Gastrocnemius medialis (tissue), 4 donors: ENCODE measurements at regions not wholly inside any gene's neighbourhood (a gene's known extent, or its start where the extent isn't known, plus 50 kb on each side); places are given as distances from the start of the nearest gene placed in this dataset.
"Not testable (repeated sequence)": the region's sequence is repeated elsewhere in the genome, so short reads cannot be mapped to it uniquely, and the experiment has no call there.

ENCODE experiments used
- ATAC-seq, 2 donors: fragments of 150-250 bp; one replicate each; pipeline ENCODE4 v1.9.1; 2016
- DNase-seq, 2 donors: peaks; one replicate each; pipeline ENCODE4 v3.0.0-alpha.2; 2019
- H3K27ac ChIP-seq, 4 donors: fragments of 200-600 bp; sonication (generic); 1 replicate in 1 of 4; 2 replicates in 3 of 4; pipeline ENCODE4 v1.5.1; 2016 to 2018; ENCODE audit warnings: mild to moderate bottlenecking in 2 of 4, moderate library complexity in 1 of 4
- H3K27me3 ChIP-seq, 3 donors: fragments of 200-600 bp; sonication (generic) in 2 of 3; 1 replicate in 1 of 3; 2 replicates in 2 of 3; pipeline versions ENCODE4 v1.5.1 to v1.6.0; 2016 to 2019; ENCODE audit warnings: mild to moderate bottlenecking in 1 of 3, moderate library complexity in 1 of 3
- H3K36me3 ChIP-seq, 2 donors: fragments of 200-600 bp; sonication (generic) in 1 of 2; one replicate each; pipeline ENCODE4 v1.5.1; 2017 to 2018
- H3K4me1 ChIP-seq, 2 donors: fragments of 200-600 bp; sonication (generic) in 1 of 2; one replicate each; pipeline ENCODE4 v1.5.1; 2016 to 2017; ENCODE audit warnings: mild to moderate bottlenecking in 2 of 2
- H3K4me3 ChIP-seq, 4 donors: fragments of 200-600 bp; sonication (generic) in 3 of 4; 1 replicate in 1 of 4; 2 replicates in 3 of 4; pipeline ENCODE4 v1.5.1; 2016 to 2019; ENCODE audit warnings: mild to moderate bottlenecking in 2 of 4
- H3K9me3 ChIP-seq, 3 donors: fragments of 200-600 bp; sonication (generic) in 2 of 3; 1 replicate in 1 of 3; 2 replicates in 2 of 3; pipeline ENCODE4 v1.5.1; 2016 to 2019
- CTCF ChIP-seq, 5 experiments: fragments of 450-650 bp in 3 of 5; fragments of 200-600 bp in 2 of 5; sonication (generic) in 2 of 5; IDR thresholded peaks in 4 of 5; conservative IDR thresholded peaks in 1 of 5; 1 replicate in 4 of 5; 2 replicates in 1 of 5; pipeline ENCODE4 v1.5.1; 2016 to 2019; ENCODE audit warnings: antibody characterized with exemption in 5 of 5, mild to moderate bottlenecking in 3 of 5, moderate library complexity in 3 of 5
- POLR2A ChIP-seq, 2 donors: fragments of 450-650 bp; IDR thresholded peaks; one replicate each; pipeline ENCODE4 v1.6.1; 2017; ENCODE audit warnings: antibody characterized with exemption in 2 of 2, mild to moderate bottlenecking in 2 of 2, moderate library complexity in 2 of 2
- in situ Hi-C, 4 donors: fragments of 200-750 bp; cut with MboI; loops; one replicate each; pipeline versions ENCODE4 v1.15.0 to v1.8.0; 2017; ENCODE audit warnings: low sequenced_read_pairs in 4 of 4
- intact Hi-C: fragments of 100-400 bp; cut with DNase I; formaldehyde crosslinking; loops from one replicate; pipeline ENCODE4 v1.15.1; 2023; ENCODE audit warnings: low total_unique reads

DNA sequence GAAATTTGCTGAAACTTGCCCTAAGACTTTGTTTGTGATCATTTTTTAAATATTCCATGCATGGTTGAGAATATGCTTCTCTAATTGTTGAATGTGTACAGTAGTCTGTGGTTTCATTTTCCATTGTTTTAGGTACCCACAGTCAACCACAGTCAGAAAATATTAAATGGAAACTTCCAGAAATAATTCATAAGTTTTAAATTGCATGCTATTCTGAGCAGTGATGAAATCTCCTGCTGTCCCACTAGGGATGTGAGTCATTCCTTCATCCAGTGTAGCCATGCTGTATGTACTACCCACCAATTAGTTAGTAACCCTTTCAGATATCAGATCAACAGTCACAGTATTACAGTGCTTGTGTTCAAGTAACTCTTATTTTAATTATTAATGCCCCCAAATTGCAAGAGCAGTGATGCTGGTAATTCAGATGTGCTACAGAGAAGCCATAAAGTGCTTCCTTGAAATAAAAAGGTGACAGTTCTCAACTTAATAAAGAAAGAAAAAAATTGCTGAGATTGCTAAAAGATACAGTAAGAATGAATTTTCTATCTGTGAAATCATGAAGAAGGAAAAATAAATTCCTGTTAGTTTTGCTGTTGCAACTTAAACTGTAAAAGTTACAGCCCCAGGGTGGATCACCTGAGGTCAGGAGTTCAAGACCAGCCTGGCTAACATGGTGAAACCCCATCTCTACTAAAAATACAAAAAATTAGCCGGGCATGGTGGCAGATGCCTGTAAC is 79.9 kb upstream of the FBXL17 start:
- H3K27me3 ChIP-seq, result no peaks in the 10 kb centered on the region
- no peak for DNase-seq
- H3K4me3 ChIP-seq, result no peak overlapping the region
- in situ Hi-C loops, result no loop called here
- intact Hi-C loops, result no loop called here
- H3K27ac ChIP-seq, result no peak overlapping the region
- ATAC-seq, result no peak
- no peaks in the 10 kb centered on the region for H3K9me3 ChIP-seq
- H3K36me3 ChIP-seq, result no peaks in the 10 kb centered on the region
- no peak for TF ChIP-seq POLR2A (IDR thresholded peaks at IDR 0.05)
- TF ChIP-seq CTCF (IDR thresholded peaks at IDR 0.05 in 4 of 5, conservative IDR thresholded peaks at IDR 0.05 in 1 of 5), result no peak
- H3K4me1 ChIP-seq, result no peaks in the 10 kb centered on the region

GRCh38 chr5:108459769-108460168 is 77.9 kb upstream of the FBXL17 start:
- in situ Hi-C loops, result no loop called here
- Histone ChIP-seq H3K9me3 (no peaks in the 10 kb centered on the region), H3K4me3 (no peak overlapping the region), H3K27me3 (no peaks in the 10 kb centered on the region), H3K27ac (no peak overlapping the region), H3K4me1 (no peaks in the 10 kb centered on the region), H3K36me3 (no peaks in the 10 kb centered on the region)
- ATAC-seq, result no peak
- TF ChIP-seq POLR2A (IDR thresholded peaks at IDR 0.05) (no peak), CTCF (IDR thresholded peaks at IDR 0.05 in 4 of 5, conservative IDR thresholded peaks at IDR 0.05 in 1 of 5) (no peak)
- no peak for DNase-seq
- intact Hi-C loops, result no loop called here

DNA sequence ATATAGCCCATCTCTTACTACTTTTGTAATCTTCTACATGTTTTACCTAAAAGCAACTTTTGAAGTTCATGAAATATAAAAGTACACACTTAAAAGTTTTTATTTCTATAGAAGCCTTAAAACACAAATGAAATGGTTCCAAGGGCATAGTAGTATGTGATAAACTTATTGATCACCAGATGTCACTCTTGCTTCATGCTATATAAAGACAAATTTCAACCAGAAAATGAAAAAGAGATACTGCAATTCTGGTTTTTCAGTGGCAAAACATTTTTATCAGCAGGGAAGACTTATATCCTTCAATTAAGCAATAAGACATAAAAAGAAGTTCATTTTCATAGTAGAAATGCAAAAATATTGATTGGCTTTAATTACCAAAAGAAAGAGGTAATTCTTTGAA is 69.4 kb upstream of the FBXL17 start:
- H3K36me3 ChIP-seq, result no peaks in the 10 kb centered on the region
- H3K4me3 ChIP-seq, result no peak overlapping the region
- DNase-seq (no peak), ATAC-seq (no peak)
- no peaks in the 10 kb centered on the region for H3K27me3 ChIP-seq
- H3K4me1 ChIP-seq, result no peaks in the 10 kb centered on the region
- no peak overlapping the region for H3K27ac ChIP-seq
- intact Hi-C loops, result no loop called here
- in situ Hi-C loops, result no loop called here
- TF ChIP-seq POLR2A (IDR thresholded peaks at IDR 0.05), result no peak
- no peak for TF ChIP-seq CTCF (IDR thresholded peaks at IDR 0.05 in 4 of 5, conservative IDR thresholded peaks at IDR 0.05 in 1 of 5)
- no peaks in the 10 kb centered on the region for H3K9me3 ChIP-seq

DNA sequence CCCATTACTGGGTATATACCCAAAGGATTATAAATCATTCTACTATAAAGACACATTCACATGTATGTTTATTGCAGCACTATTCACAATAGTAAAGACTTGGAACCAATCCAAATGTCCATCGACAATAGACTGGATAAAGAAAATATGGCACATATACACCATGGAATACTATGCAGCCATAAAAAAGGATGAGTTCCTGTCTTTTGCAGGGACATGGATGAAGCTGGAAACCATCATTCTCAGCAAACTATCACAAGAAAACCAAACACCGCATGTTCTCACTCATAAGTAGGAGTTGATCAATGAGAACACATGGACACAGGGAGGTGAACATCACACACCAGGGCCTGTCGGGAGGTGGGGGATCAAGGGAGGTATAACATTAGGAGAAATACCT is 62.2 kb upstream of the FBXL17 start:
- H3K27me3 ChIP-seq, H3K27ac ChIP-seq, H3K36me3 ChIP-seq, ATAC-seq, H3K9me3 ChIP-seq, intact Hi-C loops, H3K4me1 ChIP-seq, in situ Hi-C loops, DNase-seq, H3K4me3 ChIP-seq: not testable (repeated sequence)

- H3K4me1 ChIP-seq, H3K27me3 ChIP-seq, H3K27ac ChIP-seq, intact Hi-C loops, H3K9me3 ChIP-seq, H3K4me3 ChIP-seq, in situ Hi-C loops, H3K36me3 ChIP-seq, ATAC-seq, DNase-seq: not testable (repeated sequence)
These were observed 60.3 kb upstream of the FBXL17 start for GRCh38 chr5:108442063-108442651.
